Activated CD4-positive, alpha-beta T cell treated with anti-CD3 and anti-CD28 coated beads for 1 hour (primary cell): ENCODE measurements at regions not wholly inside any gene's neighbourhood (a gene's known extent, or its start where the extent isn't known, plus 50 kb on each side); places are given as distances from the start of the nearest gene placed in this dataset.
"Not testable (repeated sequence)": the region's sequence is repeated elsewhere in the genome, so short reads cannot be mapped to it uniquely, and the experiment has no call there.

ENCODE experiments used
- DNase-seq: peaks from one replicate; pipeline ENCODE4 v3.0.0-alpha.2; 2020

DNA sequence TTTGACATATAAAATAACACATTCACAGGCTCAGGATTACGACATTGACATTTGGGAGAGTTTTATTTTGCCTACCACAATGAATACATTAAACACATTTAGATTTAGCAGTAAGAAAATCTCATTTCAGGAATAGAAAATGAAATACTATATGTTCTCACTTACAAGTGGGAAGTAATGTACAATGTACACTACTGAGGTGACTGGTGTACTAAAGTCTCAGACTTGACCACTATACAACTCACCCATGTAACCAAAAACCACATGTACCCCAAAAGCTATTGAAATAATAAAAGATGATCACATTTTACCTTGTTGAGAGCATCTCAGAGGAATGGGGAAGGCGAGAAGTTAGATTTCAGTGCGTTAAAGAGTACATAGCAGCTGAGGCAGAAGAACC, 1202.4 kb upstream of the SEMA6A start:
- DNase-seq: no peak

DNA sequence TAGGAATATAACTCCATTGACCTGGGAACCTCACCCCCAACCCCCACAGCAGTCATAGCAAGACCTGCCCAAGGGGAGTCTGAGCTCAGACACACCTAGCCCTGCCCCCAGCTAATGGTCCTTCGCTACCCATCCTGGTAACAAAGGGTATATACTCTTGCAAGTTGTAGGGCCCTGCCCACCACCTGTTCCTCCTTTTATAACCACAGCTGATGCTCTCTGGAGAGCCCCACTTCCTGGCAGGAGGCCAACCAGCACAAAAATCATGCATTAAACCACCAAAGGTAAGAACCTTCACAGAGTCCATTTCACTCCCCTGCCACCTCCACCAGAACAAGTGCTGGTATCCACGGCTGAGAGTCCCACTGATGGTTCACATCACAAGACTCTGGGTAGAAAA, 1195.3 kb upstream of the SEMA6A start:
- no peak for DNase-seq

DNA sequence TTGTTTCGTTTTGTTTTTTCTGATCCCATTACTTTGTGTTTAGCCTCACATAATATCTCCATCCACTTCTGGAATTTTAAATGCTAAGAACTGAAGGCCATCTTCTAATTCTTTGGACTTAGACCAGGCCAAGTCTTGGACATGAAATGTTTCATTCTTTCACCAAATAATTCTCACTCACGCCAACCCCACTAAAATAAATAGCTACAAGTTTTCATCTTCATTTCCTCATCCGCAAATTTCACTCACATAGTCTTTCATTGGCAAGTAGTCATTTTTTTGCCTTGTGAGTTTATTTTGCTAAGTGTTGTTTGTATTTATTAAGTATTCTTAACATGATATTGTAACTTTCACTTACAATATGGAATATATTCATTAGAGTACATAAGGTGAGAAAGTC, 1188.6 kb upstream of the SEMA6A start:
- DNase-seq: no peak

DNA sequence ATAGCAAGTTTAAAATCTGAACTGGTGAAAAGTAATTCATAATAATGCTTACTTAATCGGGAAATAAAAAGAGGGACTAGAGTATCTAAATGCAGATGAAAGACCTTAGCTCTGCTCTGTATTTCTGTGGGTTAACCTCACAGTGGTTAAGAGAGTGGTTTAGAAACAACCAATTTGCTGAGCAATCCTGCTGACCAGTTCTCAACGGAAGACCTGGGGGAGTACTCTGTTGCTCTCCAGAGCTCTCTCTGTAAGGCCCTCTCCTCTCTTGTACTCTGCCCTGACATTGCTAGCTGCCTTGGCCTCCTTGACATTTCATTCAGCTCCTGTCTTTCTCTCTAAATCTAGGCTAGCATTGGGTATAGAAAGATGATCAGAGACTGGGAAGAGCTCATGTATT, 1186.6 kb upstream of the SEMA6A start:
- DNase-seq: no peak

DNA sequence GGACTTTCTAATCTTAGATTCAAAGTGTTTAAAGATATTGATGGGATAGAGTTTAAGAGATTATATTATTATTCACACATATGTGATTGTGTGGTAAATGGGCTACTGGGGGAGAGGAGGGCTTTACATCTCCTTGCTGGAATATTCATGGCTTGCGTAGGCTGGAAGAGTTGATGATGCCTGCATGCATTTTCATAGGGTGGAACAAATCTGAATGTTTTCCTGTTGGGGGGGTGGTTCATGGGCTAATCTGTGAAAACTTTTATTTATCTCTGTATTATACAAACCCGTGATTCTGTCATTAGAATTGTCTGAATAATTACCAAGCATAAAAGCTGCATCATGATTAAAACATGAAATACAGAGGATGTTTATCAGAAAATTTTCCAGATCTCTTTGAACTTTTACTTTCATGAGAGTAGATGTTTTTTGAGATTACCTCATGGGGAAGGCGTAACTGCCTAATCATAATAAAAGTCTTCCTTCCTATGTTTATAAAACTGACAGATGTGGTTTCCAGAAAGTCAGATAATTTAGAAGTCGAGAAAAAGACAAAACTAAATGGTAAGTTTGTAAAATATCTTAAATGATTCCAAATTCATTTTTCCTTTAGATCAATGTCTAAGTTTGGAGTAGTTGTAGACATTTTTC, 1185.4 kb upstream of the SEMA6A start:
- no peak for DNase-seq

DNA sequence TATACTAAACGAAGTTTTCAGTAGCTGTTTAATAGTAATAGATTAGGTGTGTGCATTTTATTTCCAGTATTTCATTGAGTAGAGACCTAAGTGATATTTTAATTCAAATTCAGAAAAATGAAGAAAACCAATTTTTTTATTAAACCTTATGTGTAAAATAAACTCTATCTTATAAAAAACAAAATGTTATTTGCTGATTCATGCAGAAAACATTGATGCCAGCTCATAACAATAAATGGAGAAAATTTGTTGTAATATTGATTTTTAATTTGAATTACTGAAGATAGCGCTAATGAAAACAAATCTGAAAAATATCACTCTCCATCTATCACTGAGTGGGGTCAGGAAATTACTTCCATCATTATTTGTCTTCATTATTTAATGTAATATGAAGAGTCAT, 1177.8 kb upstream of the SEMA6A start:
- no peak for DNase-seq

DNA sequence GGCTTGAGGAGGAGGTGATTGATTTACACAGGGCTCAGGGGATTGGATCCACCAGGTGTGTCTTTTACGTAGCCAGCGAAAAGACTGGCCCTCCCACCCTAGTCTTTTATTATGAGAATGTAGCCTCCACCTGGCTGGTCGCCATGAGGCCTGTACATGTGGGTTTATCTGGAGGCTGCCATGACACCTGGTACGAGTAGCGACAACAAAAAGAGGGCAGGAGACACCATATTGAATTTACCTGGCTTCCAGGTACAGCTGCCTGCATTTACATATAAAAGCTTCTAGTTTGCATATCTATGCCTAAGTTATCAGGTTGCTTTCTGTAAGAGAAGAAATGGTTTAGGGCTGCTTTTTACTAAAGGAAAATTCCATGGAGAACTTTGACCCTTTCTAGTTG, 1173.7 kb upstream of the SEMA6A start:
- DNase-seq: no peak

DNA sequence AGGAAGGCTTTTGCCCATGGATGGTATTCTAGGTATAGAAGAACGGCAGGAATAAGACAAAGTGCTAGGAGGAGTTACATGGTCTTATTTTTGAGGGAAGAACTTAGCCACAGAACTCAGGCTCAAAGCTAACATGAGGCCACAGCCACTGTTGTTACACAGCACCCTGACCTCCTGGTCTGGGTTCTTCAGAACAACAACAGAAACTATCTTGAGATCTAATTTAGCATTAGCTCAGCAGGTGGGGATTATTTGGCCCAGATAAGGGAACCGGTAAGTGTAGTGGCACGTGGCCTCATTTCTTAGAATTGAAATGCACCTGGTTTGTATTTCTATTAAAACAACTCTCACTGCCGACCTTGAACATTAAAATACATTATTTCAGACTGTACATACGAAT, 1168.7 kb upstream of the SEMA6A start:
- DNase-seq: no peak

DNA sequence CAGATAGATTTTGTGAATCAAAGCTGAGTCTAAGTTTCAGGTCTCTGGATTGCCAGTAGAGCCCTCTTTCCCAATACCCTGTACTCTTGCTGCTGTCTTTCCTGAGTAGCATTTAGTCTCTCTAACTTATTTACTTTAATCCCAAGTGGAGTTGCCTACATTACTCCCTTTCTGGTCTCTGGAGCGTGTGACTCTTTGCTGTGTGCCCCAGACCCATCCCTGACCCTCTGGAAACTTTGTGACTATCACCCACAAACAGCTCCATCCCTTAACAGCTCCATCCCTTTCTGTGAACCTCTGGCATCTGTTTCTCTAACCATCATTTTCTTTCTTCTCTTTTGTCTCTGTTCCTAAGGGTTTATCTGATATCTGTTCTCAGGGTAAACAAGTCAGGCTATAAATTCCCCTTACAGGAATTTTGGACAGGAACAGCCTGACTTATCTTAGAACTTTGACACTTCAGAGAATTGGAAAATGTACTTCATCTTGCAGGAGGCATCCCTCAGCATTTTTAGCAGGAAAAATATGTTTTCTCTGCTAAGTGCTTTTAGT, 1167.1 kb upstream of the SEMA6A start:
- no peak for DNase-seq

DNA sequence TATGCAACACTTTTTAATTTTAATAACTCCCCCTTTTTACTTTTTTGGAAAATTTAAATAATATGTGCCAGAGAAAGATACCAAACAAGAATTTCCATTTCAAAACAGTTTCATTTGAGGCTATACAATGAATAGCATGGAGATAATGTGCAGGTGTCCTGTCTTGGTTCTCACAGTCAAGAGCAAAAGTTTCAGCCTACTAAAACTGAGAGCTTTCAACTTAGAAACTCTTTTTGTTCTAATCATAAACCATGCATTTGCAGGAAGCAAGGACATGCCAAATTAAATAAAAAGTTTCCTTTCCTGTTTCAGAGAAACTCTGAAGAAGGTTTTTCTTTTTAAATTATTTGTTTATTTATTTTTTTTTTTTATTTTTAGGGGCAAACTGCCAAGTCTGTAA, 1165.6 kb upstream of the SEMA6A start:
- no peak for DNase-seq

DNA sequence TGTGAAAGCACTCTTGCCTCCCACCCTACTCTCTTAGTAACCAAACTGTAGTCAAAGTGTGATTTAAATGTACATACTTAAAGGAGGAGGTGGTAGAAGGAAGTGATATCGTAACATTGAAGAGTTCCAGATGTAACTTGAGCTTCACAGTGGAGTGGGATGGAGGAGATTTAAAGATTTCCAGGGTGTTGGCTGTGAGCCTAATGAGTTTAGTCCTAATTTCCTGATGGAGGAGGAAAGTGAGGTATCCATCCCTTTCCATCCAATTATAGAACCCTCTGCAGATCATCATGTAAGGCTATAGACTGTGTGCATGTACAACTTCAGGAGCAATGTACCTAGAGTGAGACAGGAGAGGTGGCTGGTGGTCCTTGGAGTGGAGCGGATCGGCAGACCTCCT, 1163.9 kb upstream of the SEMA6A start:
- DNase-seq: no peak

DNA sequence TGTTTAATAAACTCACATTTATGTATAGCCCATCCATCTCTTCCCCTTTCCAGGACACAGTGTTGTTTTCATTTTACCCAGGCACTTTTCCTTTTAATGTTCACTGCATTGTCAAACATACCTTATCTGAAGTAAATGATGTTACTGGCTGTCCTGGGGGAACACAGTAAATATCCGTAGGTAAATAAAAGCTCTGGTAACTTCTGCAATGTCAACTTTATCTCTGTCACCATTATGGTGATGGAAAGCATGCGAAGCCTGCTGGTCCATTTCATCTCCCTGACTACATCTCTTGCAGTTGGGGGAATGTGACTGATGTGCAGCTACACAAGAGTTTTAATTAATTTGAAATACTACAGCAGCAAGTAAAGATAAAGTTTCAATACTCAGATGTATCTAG, 1162.1 kb upstream of the SEMA6A start:
- DNase-seq: no peak

DNA sequence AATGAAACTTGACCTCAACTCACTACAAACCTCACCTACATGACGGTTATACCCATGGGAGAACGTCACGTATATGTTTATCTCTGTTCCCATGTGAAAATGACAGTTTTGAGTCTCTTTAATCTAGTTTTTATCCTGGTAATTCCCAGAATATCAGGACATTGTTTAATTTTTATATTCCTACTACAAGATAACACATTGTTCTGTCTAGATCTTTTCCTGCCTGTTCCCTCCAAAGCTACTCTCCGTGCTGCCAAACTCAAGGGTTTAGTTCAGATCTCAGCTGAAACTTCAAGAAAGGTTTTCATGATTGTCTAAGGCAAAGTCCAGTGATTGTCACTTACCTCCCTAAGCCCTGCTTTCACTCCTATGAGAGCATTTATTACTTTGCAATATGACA, 1159.4 kb upstream of the SEMA6A start:
- no peak for DNase-seq

DNA sequence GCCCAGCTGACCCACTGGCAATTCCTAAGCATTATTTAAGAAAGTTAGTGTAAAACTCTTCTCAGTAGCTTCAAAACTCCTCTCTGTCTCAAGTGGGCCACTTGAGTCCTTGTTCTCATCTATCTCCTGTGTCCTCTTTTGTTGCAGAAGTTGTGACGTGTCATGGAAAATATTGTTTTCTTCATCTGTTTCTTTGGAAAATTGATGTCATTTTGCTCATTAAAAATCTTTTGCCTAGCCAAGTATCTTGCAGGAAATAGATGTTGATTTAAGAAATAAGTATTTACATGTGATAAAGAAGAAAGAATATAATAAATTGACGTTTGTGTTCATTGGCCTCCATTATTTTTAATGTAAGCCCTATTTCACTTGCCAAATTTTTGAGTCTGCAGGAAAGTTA, 1158.4 kb upstream of the SEMA6A start:
- DNase-seq: no peak

DNA sequence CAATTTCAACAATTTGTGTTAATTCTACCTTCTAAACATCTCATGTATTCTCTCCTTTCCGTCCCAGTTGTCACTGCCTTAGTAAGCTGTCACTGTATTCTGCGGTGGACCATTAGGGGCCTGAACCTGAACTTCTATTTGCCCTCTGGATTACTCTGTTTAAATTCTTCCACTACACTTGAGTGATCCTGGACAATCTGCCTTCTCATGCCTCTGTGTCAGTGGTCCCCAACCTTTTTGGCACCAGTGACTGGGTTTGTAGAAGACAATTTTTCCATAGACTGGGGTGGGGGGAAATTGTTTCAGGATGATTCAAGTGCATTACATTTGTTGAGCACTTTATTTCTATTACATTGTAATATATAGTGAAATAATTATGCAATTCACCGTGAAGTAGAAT, 1157.6 kb upstream of the SEMA6A start:
- DNase-seq: no peak

DNA sequence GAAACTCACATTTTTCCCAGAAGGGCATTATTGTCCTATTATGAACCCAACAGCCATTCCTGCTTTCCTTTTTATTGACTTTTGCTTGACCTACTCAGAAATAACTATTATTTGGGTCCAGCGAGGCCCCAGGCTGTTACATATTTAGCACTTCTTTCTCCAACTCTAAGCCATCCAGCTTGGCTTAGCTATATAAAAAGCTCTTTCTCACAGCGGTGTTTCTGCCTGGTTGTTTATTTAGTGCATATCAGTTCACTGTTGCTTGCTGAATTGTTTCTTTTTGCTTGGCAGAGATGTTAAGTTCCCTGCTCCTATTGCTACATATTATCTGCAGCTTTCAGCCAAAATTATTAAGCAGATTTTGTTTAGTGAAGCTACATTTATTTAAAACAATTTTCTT, 1156.8 kb upstream of the SEMA6A start:
- no peak for DNase-seq

DNA sequence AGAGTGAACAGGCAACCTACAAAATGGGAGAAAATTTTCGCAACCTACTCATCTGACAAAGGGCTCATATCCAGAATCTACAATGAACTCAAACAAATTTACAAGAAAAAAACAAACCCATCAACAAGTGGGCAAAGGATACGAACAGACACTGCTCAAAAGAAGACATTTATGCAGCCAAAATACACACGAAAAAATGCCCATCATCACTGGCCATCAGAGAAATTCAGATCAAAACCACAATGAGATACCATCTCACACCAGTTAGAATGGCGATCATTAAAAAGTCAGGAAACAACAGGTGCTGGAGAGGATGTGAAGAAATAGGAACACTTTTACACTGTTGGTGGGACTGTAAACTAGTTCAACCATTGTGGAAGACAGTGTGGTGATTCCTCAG, 1146.2 kb upstream of the SEMA6A start:
- not testable (repeated sequence) for DNase-seq

DNA sequence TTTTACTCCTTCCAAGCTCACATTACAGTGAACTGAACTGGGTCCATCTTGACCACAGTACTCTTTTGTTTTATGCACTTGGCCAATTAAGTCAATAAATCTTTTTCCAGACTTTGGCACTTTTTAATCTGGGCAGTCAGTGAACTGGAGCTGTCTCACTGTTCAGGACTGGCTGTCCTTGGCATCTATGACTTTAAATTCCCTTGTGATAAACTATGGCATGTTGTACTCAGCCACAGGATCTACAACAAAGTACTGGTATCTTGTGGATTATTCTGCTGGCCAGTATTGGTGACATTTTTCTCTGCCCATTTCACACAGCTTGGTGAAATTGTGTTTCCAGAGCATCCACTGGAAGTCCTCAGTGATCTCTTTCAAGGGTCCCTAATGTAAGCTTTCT, 1144.8 kb upstream of the SEMA6A start:
- no peak for DNase-seq

DNA sequence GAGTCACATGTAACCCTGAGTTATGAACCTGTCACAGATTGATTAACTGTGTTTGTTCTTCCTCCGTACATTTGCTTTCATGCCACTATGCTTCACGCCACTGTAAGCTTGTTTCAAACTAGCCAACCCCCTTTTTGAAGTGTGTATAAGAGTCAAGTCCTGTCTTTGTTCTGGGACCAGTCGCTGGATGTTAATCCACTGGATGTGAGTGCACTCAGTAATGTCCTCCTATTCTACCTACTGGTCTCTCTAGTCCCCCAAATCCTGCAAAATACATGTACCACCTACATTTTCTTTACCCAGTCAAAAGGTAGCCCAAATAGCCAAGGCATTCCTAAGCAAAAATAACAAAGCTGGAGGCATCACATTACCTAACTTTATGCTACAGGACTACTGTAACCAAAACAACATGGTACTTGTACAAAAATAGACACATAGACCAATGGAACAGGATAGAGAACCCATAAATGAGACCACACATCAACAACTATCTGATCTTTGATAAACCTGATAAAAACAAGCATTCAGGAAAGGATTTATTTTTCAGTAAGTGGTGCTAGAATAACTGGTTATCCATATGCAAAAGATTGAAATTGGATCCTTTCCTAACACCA, 1139.1 kb upstream of the SEMA6A start:
- no peak for DNase-seq

DNA sequence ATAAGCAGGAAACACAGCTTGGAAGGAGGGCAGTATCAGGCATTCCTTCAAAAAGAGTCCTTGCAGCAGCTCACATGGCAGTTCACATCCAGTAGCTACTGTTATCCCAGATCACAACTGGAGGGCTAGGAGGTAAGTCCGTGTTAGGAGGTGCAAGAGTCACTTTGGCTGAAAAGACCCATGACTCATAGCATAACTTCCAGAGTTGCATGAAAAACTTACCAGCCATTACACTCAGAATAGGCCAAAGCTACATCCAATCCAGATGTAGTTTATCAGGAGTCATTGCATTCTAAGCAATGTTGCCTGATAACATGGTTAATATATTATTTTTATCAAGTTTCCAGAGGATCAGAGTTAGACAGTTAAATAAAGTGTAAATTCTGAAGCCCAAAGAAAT, 1126.4 kb upstream of the SEMA6A start:
- no peak for DNase-seq

DNA sequence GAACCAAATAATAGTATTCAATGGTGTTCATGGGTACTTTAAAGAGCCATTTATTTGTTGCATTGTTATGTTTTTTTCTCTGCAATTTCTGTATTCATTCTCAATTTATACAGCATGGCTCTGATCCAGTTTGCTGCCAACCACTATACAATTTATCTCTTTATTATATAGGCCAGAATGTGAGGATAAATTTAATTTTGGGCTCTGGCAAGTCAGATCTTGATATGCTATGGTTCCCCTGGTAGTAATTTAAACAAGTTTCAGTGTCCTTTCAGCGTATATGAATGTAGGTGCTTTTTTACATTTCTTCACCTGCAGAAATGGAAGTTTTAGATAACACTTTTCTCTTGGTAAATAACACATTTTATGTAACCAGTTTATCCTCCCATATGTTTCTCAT, 1118.0 kb upstream of the SEMA6A start:
- no peak for DNase-seq

DNA sequence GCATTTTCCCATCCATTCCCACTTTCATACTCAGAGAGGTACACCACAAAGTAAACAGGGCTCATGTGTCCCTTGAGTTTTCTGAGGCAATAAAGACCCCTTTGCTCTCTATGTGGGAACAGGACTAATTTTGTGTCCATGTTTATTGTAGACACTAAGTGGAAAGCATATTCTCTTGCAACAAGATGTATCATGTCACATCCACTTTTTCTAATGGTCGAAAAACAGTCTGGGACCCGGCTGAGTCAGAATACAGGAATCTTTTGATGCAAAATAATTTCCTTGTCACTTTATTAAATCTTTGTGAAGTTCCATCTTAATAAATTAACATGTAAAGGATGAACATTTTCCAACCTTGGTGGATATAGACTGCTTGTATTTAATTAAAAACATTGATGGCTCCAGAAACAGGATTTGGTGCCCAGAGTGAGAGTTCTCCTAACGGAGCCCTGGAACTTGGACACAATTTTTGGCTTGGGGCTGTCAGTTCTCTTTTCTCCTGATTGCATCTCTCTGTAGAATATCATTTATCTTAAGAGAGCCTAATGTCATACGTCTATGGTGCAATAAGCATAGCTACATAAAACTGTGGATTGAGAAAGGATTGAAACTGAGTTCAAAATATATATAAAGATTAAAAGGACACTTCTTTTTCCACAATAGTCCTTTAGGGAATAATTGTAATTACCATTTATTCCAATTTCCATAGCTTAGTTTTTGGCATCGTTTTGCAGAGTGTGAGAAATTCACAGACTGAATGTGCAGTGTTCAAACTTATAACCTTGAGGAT, 1116.7 kb upstream of the SEMA6A start:
- DNase-seq: no peak

DNA sequence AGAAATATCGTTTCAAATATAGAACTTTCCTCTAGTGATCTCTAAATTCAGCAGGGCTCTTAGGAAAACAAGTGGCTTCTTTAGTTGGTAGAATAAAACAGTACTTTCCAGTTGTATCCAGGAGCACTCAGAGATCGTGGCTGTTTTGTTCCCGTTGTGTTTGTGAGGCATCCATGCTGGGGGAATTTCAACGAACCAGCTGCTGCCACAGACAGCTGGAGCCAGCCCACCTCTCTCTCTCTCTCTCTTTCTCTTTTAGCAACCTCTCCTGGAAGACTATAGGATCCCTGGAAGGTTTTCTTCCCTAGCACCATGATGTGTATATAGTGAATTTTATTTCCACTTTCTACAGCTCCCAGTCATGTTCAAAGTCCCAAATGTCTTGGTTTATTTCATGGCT, 1116.0 kb upstream of the SEMA6A start:
- DNase-seq: no peak

DNA sequence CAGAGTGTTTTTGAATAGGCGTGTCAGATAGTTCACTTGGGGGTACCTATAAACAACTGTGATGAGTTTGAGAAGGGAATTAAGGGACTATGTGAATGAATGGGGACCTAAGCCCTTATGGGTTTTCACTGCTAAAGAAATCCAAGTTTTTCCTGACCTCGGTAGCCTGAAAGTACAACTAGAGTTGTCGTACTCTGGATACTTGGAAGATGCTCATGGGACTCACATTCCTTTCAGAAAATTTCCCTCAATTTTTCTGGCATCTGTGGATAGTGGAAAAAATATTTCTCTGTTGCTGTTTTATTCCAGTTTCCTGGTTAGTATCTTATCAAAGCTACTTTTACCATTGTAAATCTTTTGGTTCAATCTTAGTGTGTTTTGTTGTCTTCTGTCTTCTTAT, 1112.3 kb upstream of the SEMA6A start:
- DNase-seq: no peak
